Brain microvascular endothelial cell (primary cell): ENCODE measurements at regions not wholly inside any gene's neighbourhood (a gene's known extent, or its start where the extent isn't known, plus 50 kb on each side); places are given as distances from the start of the nearest gene placed in this dataset.

Experiments
- DNase-seq: peaks from one replicate; pipeline ENCODE4 v3.0.0-alpha.2; 2020
- H3K27ac ChIP-seq: fragments of 250-450 bp; sonication (Bioruptor Pico); 2 replicates; pipeline ENCODE4 v1.5.1; 2020; ENCODE audit warnings: mild to moderate bottlenecking, moderate library complexity
- H3K27me3 ChIP-seq: fragments of 250-450 bp; sonication (Bioruptor Pico); replicated peaks from 2 replicates; pipeline ENCODE4 v1.5.1; 2020; ENCODE audit warnings: mild to moderate bottlenecking
- H3K36me3 ChIP-seq: fragments of 250-450 bp; sonication (Bioruptor Pico); replicated peaks from 2 replicates; pipeline ENCODE4 v1.5.1; 2020; ENCODE audit warnings: mild to moderate bottlenecking
- H3K4me3 ChIP-seq: 2 replicates; pipeline ENCODE4 v1.5.1; 2011; ENCODE audit warnings: low read depth, mild to moderate bottlenecking, control low read depth, low read length, moderate library complexity
- in situ Hi-C: cut with HindIII; loops from 2 replicates; pipeline ENCODE4 v1.10.0; 2017; ENCODE audit warnings: low sequenced_read_pairs, low pct_ligation_motif_present
- TF ChIP-seq, protein P1 (sequence below): IDR thresholded peaks from 2 replicates; pipeline ENCODE4 v1.5.1; 2011; ENCODE audit warnings: low read depth, mild to moderate bottlenecking, moderate library complexity, low read length, control low read depth, inconsistent platforms; ENCODE audit errors: missing control alignments

DNA sequence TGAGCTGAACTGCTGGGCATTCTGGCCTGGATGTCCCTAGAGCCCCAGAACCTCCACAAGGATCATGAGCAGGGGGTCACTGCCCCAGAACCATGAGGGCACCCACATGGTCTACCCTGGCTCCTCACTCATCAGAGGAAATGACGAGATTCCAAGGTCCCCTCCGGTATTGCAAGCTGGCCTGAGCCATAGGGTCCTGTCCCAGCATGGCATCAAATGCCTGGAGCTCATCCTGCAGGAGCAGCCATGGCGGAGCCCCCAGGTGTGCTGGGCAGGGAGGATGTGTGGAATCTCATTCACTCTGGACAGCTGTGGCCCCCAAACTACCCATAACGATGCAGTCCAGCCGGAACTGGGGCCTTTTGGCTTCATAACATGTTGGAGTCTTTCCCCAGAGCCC is 66.6 kb upstream of the ANTXRL start:
- DNase-seq, result no peak
- Histone ChIP-seq H3K27ac (no peak overlapping the region), H3K4me3 (no peak overlapping the region), H3K27me3 (no peaks in the 10 kb centered on the region), H3K36me3 (no peaks in the 10 kb centered on the region)
- TF ChIP-seq, protein P1, sequence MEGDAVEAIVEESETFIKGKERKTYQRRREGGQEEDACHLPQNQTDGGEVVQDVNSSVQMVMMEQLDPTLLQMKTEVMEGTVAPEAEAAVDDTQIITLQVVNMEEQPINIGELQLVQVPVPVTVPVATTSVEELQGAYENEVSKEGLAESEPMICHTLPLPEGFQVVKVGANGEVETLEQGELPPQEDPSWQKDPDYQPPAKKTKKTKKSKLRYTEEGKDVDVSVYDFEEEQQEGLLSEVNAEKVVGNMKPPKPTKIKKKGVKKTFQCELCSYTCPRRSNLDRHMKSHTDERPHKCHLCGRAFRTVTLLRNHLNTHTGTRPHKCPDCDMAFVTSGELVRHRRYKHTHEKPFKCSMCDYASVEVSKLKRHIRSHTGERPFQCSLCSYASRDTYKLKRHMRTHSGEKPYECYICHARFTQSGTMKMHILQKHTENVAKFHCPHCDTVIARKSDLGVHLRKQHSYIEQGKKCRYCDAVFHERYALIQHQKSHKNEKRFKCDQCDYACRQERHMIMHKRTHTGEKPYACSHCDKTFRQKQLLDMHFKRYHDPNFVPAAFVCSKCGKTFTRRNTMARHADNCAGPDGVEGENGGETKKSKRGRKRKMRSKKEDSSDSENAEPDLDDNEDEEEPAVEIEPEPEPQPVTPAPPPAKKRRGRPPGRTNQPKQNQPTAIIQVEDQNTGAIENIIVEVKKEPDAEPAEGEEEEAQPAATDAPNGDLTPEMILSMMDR, result no peak
- in situ Hi-C loops, result no loop called here

DNA sequence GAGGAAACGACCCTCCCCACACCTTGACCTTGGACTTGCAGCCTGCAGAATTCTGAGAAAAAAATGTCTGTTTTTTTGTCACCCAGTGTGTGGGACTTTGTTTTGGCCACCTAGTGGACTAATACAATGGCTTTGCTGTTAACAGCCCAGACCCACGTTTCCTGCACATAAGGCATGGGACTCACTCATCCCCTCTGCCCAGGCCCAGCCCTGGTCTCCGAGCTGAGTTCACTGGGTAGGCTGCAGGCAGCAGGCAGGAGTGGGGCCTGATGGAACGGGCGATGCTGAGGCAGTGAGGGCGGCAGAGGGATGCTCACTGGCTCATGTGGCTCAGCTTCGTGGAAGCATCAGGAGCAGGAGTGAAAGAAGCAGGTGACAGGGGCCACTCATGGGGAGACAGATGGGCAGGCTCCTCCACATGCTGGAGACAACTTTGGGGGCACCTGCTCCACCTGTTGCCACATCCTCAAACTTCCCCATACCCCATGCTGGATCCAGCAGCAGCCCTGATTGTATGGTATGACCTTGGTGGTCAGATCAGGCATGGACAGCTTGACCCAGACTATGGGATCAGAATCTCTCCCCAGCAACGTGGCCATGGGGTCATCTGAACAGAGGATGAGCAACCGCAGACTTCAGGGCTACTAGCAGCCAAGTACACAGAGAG is 65.8 kb upstream of the ANTXRL start:
- TF ChIP-seq, protein P1, result peak; percentile 38
- DNase-seq, result no peak
- Histone ChIP-seq H3K36me3 (no peaks in the 10 kb centered on the region), H3K4me3 (no peak overlapping the region), H3K27ac (no peak overlapping the region), H3K27me3 (peaks cover 2% of the 10 kb centered on the region)
- in situ Hi-C loops, result no loop called here

DNA sequence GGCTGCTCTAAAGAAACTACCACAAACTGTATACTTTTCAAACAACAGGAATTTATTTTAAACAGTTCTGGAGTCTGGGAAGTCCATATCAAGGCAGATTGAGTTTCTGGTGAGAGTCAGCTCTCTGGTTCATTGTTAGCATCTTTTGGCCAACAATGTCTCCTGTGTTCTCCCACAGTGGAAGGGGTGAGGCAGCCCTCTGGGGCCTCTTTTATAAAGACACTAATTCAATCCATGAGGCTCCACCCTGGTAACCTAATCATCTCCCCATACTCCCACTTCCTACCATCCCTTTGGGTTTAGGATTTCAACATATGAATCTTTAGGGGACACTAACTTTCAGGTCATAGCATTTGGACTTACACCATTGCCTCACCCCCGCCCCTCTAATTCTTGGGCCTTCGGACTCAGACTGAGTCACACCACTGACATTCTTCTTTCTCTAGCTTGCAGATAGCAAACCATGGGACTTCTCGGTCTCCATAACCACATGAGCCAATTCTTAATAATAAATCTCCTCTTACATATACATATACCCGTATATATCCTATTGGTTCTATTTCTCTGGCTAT is 64.3 kb upstream of the ANTXRL start:
- no peaks in the 10 kb centered on the region for H3K36me3 ChIP-seq

DNA sequence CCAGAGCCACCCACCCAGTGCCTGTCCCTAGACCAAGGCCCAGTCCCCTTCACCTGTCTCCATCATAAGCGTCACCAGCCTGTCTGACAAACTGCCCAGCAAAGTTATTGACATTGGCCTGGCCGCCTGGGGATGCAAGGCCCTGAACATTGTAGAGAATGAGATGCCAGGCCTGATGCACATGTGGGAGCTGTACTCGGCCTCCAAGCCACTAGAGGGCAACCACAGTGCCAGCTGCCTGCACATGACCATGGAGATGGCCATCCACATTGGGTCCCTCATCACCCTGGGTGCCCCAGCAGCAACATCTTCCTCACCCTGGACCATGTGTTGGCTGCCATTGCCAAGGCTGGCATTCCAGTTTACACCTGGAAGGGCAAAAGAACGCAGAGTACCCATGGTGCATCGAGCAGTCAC is 63.7 kb upstream of the ANTXRL start:
- H3K27ac ChIP-seq, result no peak overlapping the region
- no peaks in the 10 kb centered on the region for H3K36me3 ChIP-seq
- in situ Hi-C loops, result no loop called here
- H3K27me3 ChIP-seq, result peaks cover 5% of the 10 kb centered on the region
- no peak overlapping the region for H3K4me3 ChIP-seq
- DNase-seq, result no peak
- TF ChIP-seq, protein P1, result peak; percentile 36

More for the DNA sequence above, 64.3 kb upstream of the ANTXRL start:
- Histone ChIP-seq H3K27me3 (peaks cover 5% of the 10 kb centered on the region), H3K27ac (no peak overlapping the region), H3K4me3 (no peak overlapping the region)
- TF ChIP-seq, protein P1, result no peak
- in situ Hi-C loops, result no loop called here
- peak; percentile 48 for DNase-seq

DNA sequence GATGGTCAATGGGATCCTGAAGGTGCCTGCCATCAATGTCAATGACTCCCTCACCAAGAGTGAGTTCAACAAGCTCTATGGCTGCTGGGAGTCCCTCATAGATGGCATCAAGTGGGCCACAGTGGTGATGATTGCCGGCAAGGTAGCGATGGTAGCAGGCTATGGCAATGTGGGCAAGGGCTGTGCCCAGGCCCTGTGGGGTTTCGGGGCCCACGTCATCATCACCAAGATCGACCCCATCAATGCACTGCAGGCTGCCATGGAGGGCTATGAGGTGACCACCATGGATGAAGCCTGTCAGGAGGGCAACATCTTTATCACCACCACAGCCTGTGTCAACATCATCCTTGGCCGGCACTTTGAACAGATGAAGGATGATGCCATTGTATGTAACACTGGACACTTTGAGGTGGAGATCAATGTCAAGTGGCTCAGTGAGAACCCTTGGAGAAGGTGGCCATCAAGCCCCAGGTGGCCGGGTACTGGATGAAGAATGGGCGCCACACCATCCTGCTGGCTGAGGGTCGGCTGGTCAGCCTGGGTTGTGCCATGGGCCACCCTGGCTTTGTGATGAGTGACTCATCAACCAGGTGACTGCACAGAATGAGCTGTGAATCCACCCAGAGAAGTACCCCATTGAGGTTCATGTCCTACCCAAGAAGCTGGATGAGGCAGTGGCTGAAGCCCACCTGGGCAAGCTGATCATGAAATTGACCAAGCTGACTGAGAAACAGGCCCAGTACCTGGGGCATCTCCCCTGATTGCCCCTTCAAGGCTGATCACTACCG is 63.0 kb upstream of the ANTXRL start:
- in situ Hi-C loops, result no loop called here
- no peak for DNase-seq

More for the DNA sequence above, 63.0 kb upstream of the ANTXRL start:
- no peaks in the 10 kb centered on the region for H3K36me3 ChIP-seq
- no peak overlapping the region for H3K4me3 ChIP-seq
- TF ChIP-seq, protein P1, result no peak
- no peak overlapping the region for H3K27ac ChIP-seq
- H3K27me3 ChIP-seq, result peaks cover 5% of the 10 kb centered on the region
